Testis (tissue), 2 donors: ENCODE measurements at regions not wholly inside any gene's neighbourhood (a gene's known extent, or its start where the extent isn't known, plus 50 kb on each side); places are given as distances from the start of the nearest gene placed in this dataset.

Experiments used
- DNase-seq: peaks from one replicate; pipeline ENCODE4 v3.0.0-alpha.2; 2019
- H3K27ac ChIP-seq, 2 donors: fragments of 200-600 bp; sonication (generic); one replicate each; pipeline ENCODE4 v1.5.1; 2019
- H3K27me3 ChIP-seq: fragments of 200-600 bp; sonication (generic); one replicate; pipeline ENCODE4 v1.5.1; 2019
- H3K36me3 ChIP-seq: fragments of 200-600 bp; sonication (generic); one replicate; pipeline ENCODE4 v1.5.1; 2017; ENCODE audit warnings: low read depth; ENCODE audit errors: missing control alignments
- H3K4me1 ChIP-seq: fragments of 200-600 bp; sonication (generic); one replicate; pipeline ENCODE4 v1.5.1; 2019
- H3K4me3 ChIP-seq, 2 donors: fragments of 200-600 bp; sonication (generic); one replicate each; pipeline ENCODE4 v1.5.1; 2017 to 2019
- H3K9me3 ChIP-seq: fragments of 200-600 bp; sonication (generic); one replicate; pipeline ENCODE4 v1.5.1; 2017
- POLR2A ChIP-seq: fragments of 450-650 bp; IDR thresholded peaks from one replicate; pipeline ENCODE4 v1.6.1; 2017; ENCODE audit warnings: antibody characterized with exemption, mild to moderate bottlenecking, moderate library complexity
- WGBS, 2 donors: methylation state at CpG; one replicate each; pipeline ENCODE4 v1.1.5; 2018; 5-methylcytosine and 5-hydroxymethylcytosine counted together
- intact Hi-C: fragments of 100-400 bp; cut with DNase I; formaldehyde crosslinking; loops from one replicate; pipeline ENCODE4 v1.15.1; 2023; ENCODE audit warnings: low total_unique reads
- TF ChIP-seq, protein P1 (sequence below), 3 experiments: fragments of 450-650 bp in 2 of 3; fragments of 200-600 bp in 1 of 3; sonication (generic) in 1 of 3; IDR thresholded peaks; one replicate each; pipeline ENCODE4 v1.5.1; 2016 to 2019; ENCODE audit warnings: antibody characterized with exemption in 3 of 3, mild to moderate bottlenecking in 2 of 3, moderate library complexity in 1 of 3

DNA sequence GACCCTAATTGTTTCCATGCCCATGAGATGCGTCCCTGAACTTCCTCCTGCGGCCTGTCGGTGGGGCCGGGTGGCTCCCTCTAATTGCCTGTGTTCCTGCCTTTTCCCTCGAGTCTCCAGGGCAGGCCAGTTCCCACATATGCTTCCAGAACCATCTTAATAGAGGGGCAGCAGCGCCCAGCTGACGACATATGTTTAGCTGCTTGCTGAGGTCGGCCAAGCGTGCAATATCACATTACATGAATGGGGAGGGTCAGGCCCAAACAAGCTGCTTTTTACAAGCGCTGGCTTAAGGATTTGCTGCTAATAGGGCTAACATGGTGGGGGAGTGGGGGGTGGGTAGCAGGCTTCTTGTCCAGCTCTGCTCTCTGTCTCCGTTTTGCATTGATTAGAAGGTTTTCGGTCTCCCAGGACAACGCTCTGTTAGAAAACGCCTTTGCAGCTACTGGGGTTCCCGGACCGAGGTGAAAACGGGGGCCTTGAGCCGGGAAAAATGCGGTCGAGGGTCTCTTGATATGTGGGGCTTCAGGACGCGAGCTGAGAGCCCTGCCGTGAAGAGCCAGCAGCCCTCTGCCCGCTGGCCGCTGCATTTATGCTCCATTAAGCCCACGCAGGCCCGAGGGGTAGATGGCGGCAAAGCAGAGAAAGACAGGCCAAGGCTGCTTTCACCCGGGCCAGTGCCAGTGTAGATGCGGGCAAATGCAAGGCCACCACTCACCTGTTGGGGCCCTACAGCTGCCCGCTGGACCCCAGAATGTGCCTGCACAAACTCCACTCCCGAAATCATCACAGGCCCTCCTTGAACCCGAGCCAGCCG lies 308.5 kb downstream of the BMP7 start:
- DNase-seq, result no peak
- H3K9me3 ChIP-seq, result no peaks in the 10 kb centered on the region
- H3K27ac ChIP-seq, result no peak overlapping the region
- WGBS, 2 donors, result 29 to 39% methylated on average over 27 to 34 of the region's 34 CpGs
- intact Hi-C loops, result no loop called here
- no peaks in the 10 kb centered on the region for H3K4me1 ChIP-seq
- H3K4me3 ChIP-seq, result peak overlapping the region in 1 of 2 donors; percentile 6
- no peaks in the 10 kb centered on the region for H3K27me3 ChIP-seq
- no peak for TF ChIP-seq POLR2A
- H3K36me3 ChIP-seq, result no peaks in the 10 kb centered on the region

DNA sequence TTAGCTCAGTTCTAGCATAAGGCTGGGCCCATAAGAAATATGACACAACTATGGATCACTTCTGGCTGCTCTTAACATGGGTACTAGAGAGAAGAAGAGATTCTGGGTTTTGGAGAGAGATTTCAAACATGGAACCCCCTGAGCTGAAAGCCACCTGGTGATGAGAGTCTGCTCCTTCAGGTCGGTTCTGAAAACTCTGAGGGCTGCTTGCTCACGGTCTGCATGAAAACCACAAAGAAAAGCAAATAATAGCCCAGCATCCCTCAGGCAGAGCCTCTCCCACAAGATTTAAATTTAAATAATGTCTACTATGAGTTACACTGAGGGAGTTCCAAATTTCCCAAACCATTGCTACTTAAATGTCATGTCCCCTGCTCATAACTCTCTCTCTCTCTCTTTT lies 301.5 kb downstream of the BMP7 start:
- Histone ChIP-seq H3K27me3 (no peaks in the 10 kb centered on the region), H3K9me3 (no peaks in the 10 kb centered on the region), H3K4me1 (no peaks in the 10 kb centered on the region), H3K27ac (no peak overlapping the region), H3K4me3 (no peak overlapping the region), H3K36me3 (no peaks in the 10 kb centered on the region)
- DNase-seq, result no peak
- no peak for TF ChIP-seq POLR2A
- TF ChIP-seq, protein P1, sequence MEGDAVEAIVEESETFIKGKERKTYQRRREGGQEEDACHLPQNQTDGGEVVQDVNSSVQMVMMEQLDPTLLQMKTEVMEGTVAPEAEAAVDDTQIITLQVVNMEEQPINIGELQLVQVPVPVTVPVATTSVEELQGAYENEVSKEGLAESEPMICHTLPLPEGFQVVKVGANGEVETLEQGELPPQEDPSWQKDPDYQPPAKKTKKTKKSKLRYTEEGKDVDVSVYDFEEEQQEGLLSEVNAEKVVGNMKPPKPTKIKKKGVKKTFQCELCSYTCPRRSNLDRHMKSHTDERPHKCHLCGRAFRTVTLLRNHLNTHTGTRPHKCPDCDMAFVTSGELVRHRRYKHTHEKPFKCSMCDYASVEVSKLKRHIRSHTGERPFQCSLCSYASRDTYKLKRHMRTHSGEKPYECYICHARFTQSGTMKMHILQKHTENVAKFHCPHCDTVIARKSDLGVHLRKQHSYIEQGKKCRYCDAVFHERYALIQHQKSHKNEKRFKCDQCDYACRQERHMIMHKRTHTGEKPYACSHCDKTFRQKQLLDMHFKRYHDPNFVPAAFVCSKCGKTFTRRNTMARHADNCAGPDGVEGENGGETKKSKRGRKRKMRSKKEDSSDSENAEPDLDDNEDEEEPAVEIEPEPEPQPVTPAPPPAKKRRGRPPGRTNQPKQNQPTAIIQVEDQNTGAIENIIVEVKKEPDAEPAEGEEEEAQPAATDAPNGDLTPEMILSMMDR (IDR thresholded peaks at IDR 0.05), result no peak
- WGBS, 2 donors, result 30 to 38% methylated on average over 2 of the region's 2 CpGs
- intact Hi-C loops, result no loop called here

DNA sequence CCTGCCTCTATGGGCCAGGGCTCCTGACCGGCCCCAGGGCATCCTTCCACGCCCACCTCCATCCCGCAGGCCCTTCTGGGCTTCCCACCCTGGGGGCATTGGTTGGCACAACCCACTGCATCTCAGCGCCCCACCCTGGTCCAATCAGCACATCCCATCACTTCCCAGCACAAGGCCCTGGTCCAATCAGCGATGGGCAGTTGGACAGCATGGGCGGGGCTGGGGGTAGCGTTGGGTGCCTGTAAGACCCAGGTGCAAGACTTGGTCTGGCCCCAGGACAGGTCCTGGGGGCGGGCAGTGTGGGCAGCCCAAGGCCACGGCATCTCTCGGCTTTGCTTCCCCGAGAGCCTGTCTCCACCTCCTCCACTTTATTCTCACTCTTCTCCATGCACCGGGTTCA lies 298.5 kb downstream of the BMP7 start:
- intact Hi-C loops, result no loop called here
- H3K27ac ChIP-seq, result no peak overlapping the region
- no peaks in the 10 kb centered on the region for H3K9me3 ChIP-seq
- TF ChIP-seq POLR2A, result no peak
- TF ChIP-seq, protein P1 (IDR thresholded peaks at IDR 0.05), result no peak
- no peaks in the 10 kb centered on the region for H3K36me3 ChIP-seq
- 38 to 48% methylated on average over 12 of the region's 12 CpGs for WGBS, 2 donors
- no peaks in the 10 kb centered on the region for H3K4me1 ChIP-seq
- no peak overlapping the region for H3K4me3 ChIP-seq
- H3K27me3 ChIP-seq, result no peaks in the 10 kb centered on the region
- peak; percentile 58 for DNase-seq

GRCh38 chr20:56968376-56969048 lies 297.9 kb downstream of the BMP7 start:
- no peak for DNase-seq
- H3K27ac ChIP-seq, result no peak overlapping the region
- H3K4me1 ChIP-seq, result no peaks in the 10 kb centered on the region
- H3K27me3 ChIP-seq, result no peaks in the 10 kb centered on the region
- WGBS, 2 donors, result 36 to 40% methylated on average over 12 of the region's 12 CpGs
- H3K36me3 ChIP-seq, result no peaks in the 10 kb centered on the region
- intact Hi-C loops, result no loop called here
- no peak for TF ChIP-seq POLR2A
- TF ChIP-seq, protein P1 (IDR thresholded peaks at IDR 0.05), result no peak
- no peaks in the 10 kb centered on the region for H3K9me3 ChIP-seq
- no peak overlapping the region for H3K4me3 ChIP-seq

DNA sequence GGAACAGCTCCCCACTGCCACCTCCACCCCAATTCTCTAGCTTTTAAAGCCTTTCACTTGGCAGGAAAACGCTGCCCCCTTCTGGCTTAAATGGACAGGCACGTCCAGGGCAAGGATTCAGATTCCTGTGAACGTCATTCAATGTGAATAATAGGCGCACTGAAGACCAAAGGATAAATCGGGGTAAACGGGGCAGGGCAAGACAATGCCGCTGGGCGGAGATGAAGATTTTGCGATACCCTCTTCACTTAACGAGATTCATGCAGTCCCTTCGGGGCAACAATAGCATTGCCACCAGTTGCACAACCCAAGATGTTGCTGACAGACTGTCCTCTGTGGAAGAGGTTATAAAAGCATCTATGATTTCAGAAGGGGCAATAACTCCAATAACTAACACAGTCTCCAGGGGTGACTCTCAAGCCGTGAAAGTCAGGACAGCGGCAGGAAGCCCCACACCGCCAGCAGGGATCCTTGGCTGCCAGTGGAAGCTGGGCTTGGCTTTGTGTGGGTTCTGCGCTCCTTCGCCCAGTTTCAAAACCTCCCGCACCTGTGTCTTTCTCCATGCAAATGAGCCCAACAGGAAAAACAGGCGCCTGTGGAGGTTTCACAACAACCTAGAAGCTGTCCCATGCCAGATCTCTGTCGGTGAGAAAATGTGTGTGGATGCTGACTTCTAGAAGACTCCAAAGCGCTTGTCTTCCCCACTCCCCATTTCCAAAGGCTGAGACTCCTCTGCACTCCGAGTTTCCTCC lies 291.8 kb downstream of the BMP7 start:
- H3K27me3 ChIP-seq, result no peaks in the 10 kb centered on the region

More for the DNA sequence above, 291.8 kb downstream of the BMP7 start:
- intact Hi-C loops, result no loop called here
- Histone ChIP-seq H3K4me3 (no peak overlapping the region), H3K36me3 (no peaks in the 10 kb centered on the region), H3K9me3 (no peaks in the 10 kb centered on the region), H3K27ac (no peak overlapping the region), H3K4me1 (no peaks in the 10 kb centered on the region)
- peak; percentile 77 for DNase-seq
- no peak for TF ChIP-seq POLR2A
- TF ChIP-seq, protein P1 (IDR thresholded peaks at IDR 0.05), result peak; percentile 30 to 35 (median 32)
- WGBS, 2 donors, result 29 to 38% methylated on average over 21 of the region's 21 CpGs
